SU-DHL-6 (cell line): ENCODE measurements at regions not wholly inside any gene's neighbourhood (a gene's known extent, or its start where the extent isn't known, plus 50 kb on each side); places are given as distances from the start of the nearest gene placed in this dataset.

Experiments
- H2AFZ ChIP-seq: fragments of 200-600 bp; sonication (generic); 2 replicates; pipeline ENCODE4 v1.6.1; 2014; ENCODE audit warnings: low read depth, mild to moderate bottlenecking, moderate library complexity, mixed read lengths, antibody characterized with exemption, low read length; ENCODE audit not compliant: severe bottlenecking
- H3F3A ChIP-seq: fragments of 200-600 bp; shearing (Covaris generic); 2 replicates; pipeline ENCODE4 v1.6.0; 2016; ENCODE audit warnings: antibody characterized with exemption, mild to moderate bottlenecking; ENCODE audit not compliant: insufficient read depth
- H3K27ac ChIP-seq: fragments of 200-600 bp; sonication (generic); 2 replicates; pipeline ENCODE4 v1.5.1; 2016; ENCODE audit warnings: low read depth, mild to moderate bottlenecking, low read length, moderate library complexity, mixed read lengths
- H3K27me3 ChIP-seq: fragments of 200-600 bp; sonication (generic), shearing (Covaris generic); 2 replicates; pipeline ENCODE4 v1.6.0; 2014; ENCODE audit warnings: mild to moderate bottlenecking, low read length
- H3K36me3 ChIP-seq: fragments of 200-600 bp; sonication (generic); 2 replicates; pipeline ENCODE4 v1.6.1; 2014; ENCODE audit warnings: mild to moderate bottlenecking, low read length, mixed read lengths
- H3K4me2 ChIP-seq: fragments of 300-600, 200-600 bp; shearing (Covaris generic), sonication (generic); 2 replicates; pipeline ENCODE4 v1.6.0; 2014; ENCODE audit warnings: low read length, low read depth, mild to moderate bottlenecking; ENCODE audit not compliant: poor library complexity, severe bottlenecking
- H3K4me3 ChIP-seq: fragments of 200-600 bp; sonication (generic); 2 replicates; pipeline ENCODE4 v1.5.1; 2014; ENCODE audit warnings: antibody characterized with exemption, low read length, mild to moderate bottlenecking, mixed read lengths; ENCODE audit not compliant: insufficient read depth, poor library complexity, severe bottlenecking
- H3K79me2 ChIP-seq: fragments of 200-600 bp; sonication (generic); 2 replicates; pipeline ENCODE4 v1.6.1; 2014; ENCODE audit warnings: mild to moderate bottlenecking, low read length, moderate library complexity; ENCODE audit not compliant: insufficient read depth
- H3K9ac ChIP-seq: fragments of 200-600 bp; sonication (generic); 2 replicates; pipeline ENCODE4 v1.7.0; 2014; ENCODE audit warnings: mild to moderate bottlenecking, low read length
- H3K9me2 ChIP-seq: fragments of 200-600 bp; sonication (generic); replicated peaks from 2 replicates; pipeline ENCODE4 v1.6.1; 2014; ENCODE audit warnings: low read length; ENCODE audit not compliant: insufficient read depth
- H3K9me3 ChIP-seq: fragments of 200-600 bp; sonication (generic); 2 replicates; pipeline ENCODE4 v1.6.1; 2014; ENCODE audit warnings: low read length, mixed read lengths; ENCODE audit not compliant: insufficient read depth
- H4K20me1 ChIP-seq: fragments of 200-600 bp; sonication (generic); 2 replicates; pipeline ENCODE4 v1.6.1; 2014; ENCODE audit warnings: low read depth, mild to moderate bottlenecking, antibody characterized with exemption, low read length, moderate library complexity, mixed read lengths
- CTCF ChIP-seq: fragments of 200-600 bp; sonication (generic); IDR thresholded peaks from one replicate; pipeline ENCODE4 v1.5.1; 2017; ENCODE audit warnings: antibody characterized with exemption, mild to moderate bottlenecking, low read length, moderate library complexity; ENCODE audit not compliant: insufficient read depth, poor library complexity, severe bottlenecking
- EZH2phosphoT487 ChIP-seq: fragments of 200-600 bp; sonication (generic), shearing (Covaris generic); conservative IDR thresholded peaks from 2 replicates; pipeline ENCODE4 v1.6.1; 2018; ENCODE audit warnings: mild to moderate bottlenecking, antibody characterized with exemption, low read length, moderate library complexity, mixed read lengths

- H3K4me2 ChIP-seq = no peak overlapping the region
- no peaks in the 10 kb centered on the region for H3K27me3 ChIP-seq
- no peak overlapping the region for H3K9ac ChIP-seq
- H3K79me2 ChIP-seq = no peaks in the 10 kb centered on the region
- no peaks in the 10 kb centered on the region for H3K9me3 ChIP-seq
- H4K20me1 ChIP-seq = no peaks in the 10 kb centered on the region
- H3K27ac ChIP-seq = no peak overlapping the region
- no peak for TF ChIP-seq EZH2phosphoT487
- no peak for TF ChIP-seq CTCF
- no peak overlapping the region for H2AFZ ChIP-seq
- no peak overlapping the region for H3K4me3 ChIP-seq
- no peaks in the 10 kb centered on the region for H3K36me3 ChIP-seq
- no peaks in the 10 kb centered on the region for H3K9me2 ChIP-seq
- H3F3A ChIP-seq = no peaks in the 10 kb centered on the region
Observed at GRCh38 chr10:78199759-78200158, 166.1 kb downstream of the RPS24 start.

DNA sequence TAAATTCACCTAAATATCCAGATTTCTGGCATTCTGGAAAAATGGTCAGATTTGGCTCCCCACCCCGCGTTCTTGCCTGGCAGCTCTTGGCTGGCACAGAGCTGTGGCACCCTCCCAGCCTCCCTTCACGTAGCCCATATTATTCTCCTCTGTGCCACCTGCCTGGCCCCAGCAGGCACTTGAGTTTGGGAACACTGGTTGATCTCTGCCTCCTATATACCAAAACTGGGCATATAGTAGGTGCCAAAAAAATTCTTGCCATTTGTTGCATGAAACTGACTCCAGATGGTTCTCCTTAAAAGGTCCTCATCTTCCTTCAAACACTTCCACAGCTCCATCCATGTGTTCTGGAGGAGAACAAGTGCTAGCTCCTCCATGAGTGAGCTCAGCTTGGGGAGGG, 167.0 kb downstream of the RPS24 start:
- Histone ChIP-seq H3K79me2 (no peaks in the 10 kb centered on the region), H3K4me3 (no peak overlapping the region), H4K20me1 (no peaks in the 10 kb centered on the region), H3K36me3 (no peaks in the 10 kb centered on the region), H3F3A (no peaks in the 10 kb centered on the region), H3K27me3 (no peaks in the 10 kb centered on the region), H3K9me2 (no peaks in the 10 kb centered on the region), H2AFZ (no peak overlapping the region), H3K27ac (no peak overlapping the region), H3K9ac (no peak overlapping the region), H3K4me2 (no peak overlapping the region), H3K9me3 (no peaks in the 10 kb centered on the region)
- no peak for TF ChIP-seq EZH2phosphoT487
- TF ChIP-seq CTCF = no peak

DNA sequence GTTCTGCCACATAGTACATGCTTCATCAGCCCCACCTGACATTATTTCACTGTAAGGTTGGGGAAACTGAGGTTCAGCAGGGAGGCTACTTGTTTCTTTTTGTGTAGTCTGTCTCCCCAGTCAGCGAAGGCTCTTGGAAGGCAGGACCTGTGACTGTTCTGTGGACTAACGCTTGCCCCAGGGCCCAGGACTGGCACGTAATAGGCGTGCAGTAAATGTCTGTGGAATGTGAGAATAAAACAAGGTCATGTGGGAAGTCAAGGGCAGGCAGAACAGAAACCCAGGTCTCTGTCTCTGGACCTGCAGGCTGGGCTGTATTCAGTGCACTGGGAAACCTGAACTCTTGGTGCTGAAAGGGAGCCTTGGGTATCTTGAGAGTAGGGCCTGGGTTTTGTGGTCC, 168.7 kb downstream of the RPS24 start:
- Histone ChIP-seq H3F3A (no peaks in the 10 kb centered on the region), H3K27ac (no peak overlapping the region), H3K36me3 (no peaks in the 10 kb centered on the region), H3K4me3 (no peak overlapping the region), H3K27me3 (no peaks in the 10 kb centered on the region), H3K9ac (no peak overlapping the region), H4K20me1 (no peaks in the 10 kb centered on the region), H3K4me2 (no peak overlapping the region), H3K9me2 (no peaks in the 10 kb centered on the region), H3K9me3 (no peaks in the 10 kb centered on the region), H2AFZ (no peak overlapping the region), H3K79me2 (no peaks in the 10 kb centered on the region)
- TF ChIP-seq EZH2phosphoT487 (no peak), CTCF (no peak)
